Glutamatergic neuron (in vitro differentiated cells): ENCODE measurements at regions not wholly inside any gene's neighbourhood (a gene's known extent, or its start where the extent isn't known, plus 50 kb on each side); places are given as distances from the start of the nearest gene placed in this dataset.

ENCODE experiments used
- DNase-seq: peaks from one replicate; pipeline ENCODE4 v3.0.0; 2022
- H3K27ac Mint-ChIP-seq: one replicate; pipeline ENCODE4 v1.8.0; 2020; ENCODE audit warnings: mild to moderate bottlenecking, mixed read lengths, inconsistent platforms; ENCODE audit not compliant: unreplicated experiment
- H3K27me3 Mint-ChIP-seq: one replicate; pipeline ENCODE4 v1.8.0; 2020; ENCODE audit warnings: mild to moderate bottlenecking, moderate library complexity, mixed read lengths, inconsistent platforms; ENCODE audit not compliant: unreplicated experiment
- H3K36me3 Mint-ChIP-seq: one replicate; pipeline ENCODE4 v1.8.0; 2020; ENCODE audit warnings: mild to moderate bottlenecking, mixed read lengths, inconsistent platforms; ENCODE audit not compliant: unreplicated experiment
- H3K4me1 Mint-ChIP-seq: one replicate; pipeline ENCODE4 v1.8.0; 2020; ENCODE audit warnings: mild to moderate bottlenecking, low read depth, mixed read lengths, inconsistent platforms; ENCODE audit not compliant: unreplicated experiment
- H3K4me3 Mint-ChIP-seq: one replicate; pipeline ENCODE4 v1.8.0; 2020; ENCODE audit warnings: mild to moderate bottlenecking, mixed read lengths, inconsistent platforms; ENCODE audit not compliant: unreplicated experiment
- H3K9me3 Mint-ChIP-seq: one replicate; pipeline ENCODE4 v1.8.0; 2020; ENCODE audit warnings: mild to moderate bottlenecking, moderate library complexity, mixed read lengths, inconsistent platforms; ENCODE audit not compliant: unreplicated experiment
- TF ChIP-seq, protein P1 (sequence below): fragments of 200-600 bp; sonication (generic); IDR thresholded peaks from one replicate; pipeline ENCODE4 v1.5.0; 2021; ENCODE audit not compliant: partially characterized antibody, unreplicated experiment

DNA sequence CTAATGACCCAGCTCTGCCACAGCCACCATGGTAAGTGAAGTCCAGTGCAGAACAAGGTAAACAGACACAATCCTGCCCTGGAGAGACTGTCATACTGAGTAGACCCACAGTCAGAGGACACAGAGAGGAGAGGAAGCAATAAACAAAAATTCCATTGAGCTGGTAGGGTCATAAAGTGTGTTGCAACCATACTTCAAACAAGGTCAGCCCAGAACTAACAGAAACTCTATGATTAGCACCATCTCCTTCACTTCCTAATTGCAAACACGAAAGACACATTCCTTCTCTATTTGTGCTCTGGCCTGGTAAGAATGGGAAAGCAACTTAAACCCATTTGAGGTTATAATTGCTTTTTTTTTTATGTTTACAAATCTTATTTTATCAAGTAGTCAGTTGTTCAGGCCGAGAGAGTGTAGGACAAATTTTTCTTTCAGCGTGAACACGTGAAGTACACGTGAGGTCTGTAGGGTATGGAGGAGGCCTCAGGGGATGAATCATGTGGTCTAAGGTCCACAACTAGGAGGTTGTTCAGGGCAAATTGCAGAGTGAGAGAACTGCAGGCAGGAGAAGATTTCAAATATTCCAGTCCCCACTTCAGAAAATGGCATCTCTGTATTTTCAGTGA lies 71.4 kb upstream of the GLS start:
- Mint-ChIP-seq H3K27ac (no peak overlapping the region), H3K4me1 (no peaks in the 10 kb centered on the region), H3K27me3 (no peaks in the 10 kb centered on the region), H3K9me3 (no peaks in the 10 kb centered on the region), H3K36me3 (no peaks in the 10 kb centered on the region), H3K4me3 (no peak overlapping the region)
- TF ChIP-seq, protein P1, sequence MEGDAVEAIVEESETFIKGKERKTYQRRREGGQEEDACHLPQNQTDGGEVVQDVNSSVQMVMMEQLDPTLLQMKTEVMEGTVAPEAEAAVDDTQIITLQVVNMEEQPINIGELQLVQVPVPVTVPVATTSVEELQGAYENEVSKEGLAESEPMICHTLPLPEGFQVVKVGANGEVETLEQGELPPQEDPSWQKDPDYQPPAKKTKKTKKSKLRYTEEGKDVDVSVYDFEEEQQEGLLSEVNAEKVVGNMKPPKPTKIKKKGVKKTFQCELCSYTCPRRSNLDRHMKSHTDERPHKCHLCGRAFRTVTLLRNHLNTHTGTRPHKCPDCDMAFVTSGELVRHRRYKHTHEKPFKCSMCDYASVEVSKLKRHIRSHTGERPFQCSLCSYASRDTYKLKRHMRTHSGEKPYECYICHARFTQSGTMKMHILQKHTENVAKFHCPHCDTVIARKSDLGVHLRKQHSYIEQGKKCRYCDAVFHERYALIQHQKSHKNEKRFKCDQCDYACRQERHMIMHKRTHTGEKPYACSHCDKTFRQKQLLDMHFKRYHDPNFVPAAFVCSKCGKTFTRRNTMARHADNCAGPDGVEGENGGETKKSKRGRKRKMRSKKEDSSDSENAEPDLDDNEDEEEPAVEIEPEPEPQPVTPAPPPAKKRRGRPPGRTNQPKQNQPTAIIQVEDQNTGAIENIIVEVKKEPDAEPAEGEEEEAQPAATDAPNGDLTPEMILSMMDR: no peak
- DNase-seq: no peak

- Mint-ChIP-seq H3K27ac (no peak overlapping the region), H3K9me3 (no peaks in the 10 kb centered on the region), H3K4me1 (no peaks in the 10 kb centered on the region), H3K4me3 (no peak overlapping the region), H3K36me3 (no peaks in the 10 kb centered on the region), H3K27me3 (no peaks in the 10 kb centered on the region)
- TF ChIP-seq, protein P1: no peak
- DNase-seq: no peak
These were observed 70.6 kb upstream of the GLS start for GRCh38 chr2:190809876-190810525.

- Mint-ChIP-seq H3K4me3 (no peak overlapping the region), H3K9me3 (no peaks in the 10 kb centered on the region), H3K36me3 (no peaks in the 10 kb centered on the region), H3K27ac (no peak overlapping the region), H3K27me3 (no peaks in the 10 kb centered on the region), H3K4me1 (no peaks in the 10 kb centered on the region)
- TF ChIP-seq, protein P1: no peak
- DNase-seq: no peak
These were observed 69.5 kb upstream of the GLS start for GRCh38 chr2:190810981-190811587.

DNA sequence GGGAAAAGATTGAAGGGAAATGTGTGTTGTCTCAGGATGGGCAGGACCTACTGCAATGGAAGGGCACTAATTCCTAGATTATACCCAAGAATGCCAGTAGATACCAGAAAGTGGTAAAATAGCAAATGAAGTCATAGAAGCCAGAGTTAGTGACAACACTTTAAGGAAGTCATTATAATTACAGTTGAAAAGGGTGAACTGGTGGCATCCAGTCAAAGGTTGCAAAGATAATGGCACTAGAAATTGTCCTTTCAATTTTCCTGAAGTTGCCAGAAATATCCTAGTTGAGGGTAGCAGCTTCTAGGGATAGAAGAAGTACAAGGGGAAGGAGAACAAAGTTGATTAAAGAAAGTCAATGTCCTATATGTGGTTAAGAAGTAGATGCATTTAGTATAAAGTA lies 68.8 kb upstream of the GLS start:
- TF ChIP-seq, protein P1: no peak
- no peaks in the 10 kb centered on the region for H3K9me3 Mint-ChIP-seq
- no peaks in the 10 kb centered on the region for H3K27me3 Mint-ChIP-seq
- H3K4me1 Mint-ChIP-seq: no peaks in the 10 kb centered on the region
- H3K36me3 Mint-ChIP-seq: no peaks in the 10 kb centered on the region
- H3K4me3 Mint-ChIP-seq: no peak overlapping the region
- H3K27ac Mint-ChIP-seq: no peak overlapping the region
- DNase-seq: no peak

- TF ChIP-seq, protein P1: no peak
- H3K9me3 Mint-ChIP-seq: no peaks in the 10 kb centered on the region
- H3K27ac Mint-ChIP-seq: no peak overlapping the region
- H3K27me3 Mint-ChIP-seq: no peaks in the 10 kb centered on the region
- peaks cover 5% of the 10 kb centered on the region for H3K36me3 Mint-ChIP-seq
- no peak for DNase-seq
- no peaks in the 10 kb centered on the region for H3K4me1 Mint-ChIP-seq
- H3K4me3 Mint-ChIP-seq: no peak overlapping the region
These were observed 67.9 kb upstream of the GLS start for GRCh38 chr2:190812506-190813294.
